Esophagus squamous epithelium (tissue), 4 donors: ENCODE measurements at regions not wholly inside any gene's neighbourhood (a gene's known extent, or its start where the extent isn't known, plus 50 kb on each side); places are given as distances from the start of the nearest gene placed in this dataset.

Experiments used
- CTCF ChIP-seq, 6 experiments: fragments of 450-650 bp in 4 of 6; fragments of 200-600 bp in 2 of 6; sonication (generic) in 2 of 6; IDR thresholded peaks; one replicate each; pipeline ENCODE4 v1.5.1; 2016 to 2019; ENCODE audit warnings: antibody characterized with exemption in 6 of 6, mild to moderate bottlenecking in 4 of 6, moderate library complexity in 4 of 6
- POLR2A ChIP-seq, 4 donors: fragments of 450-650 bp; IDR thresholded peaks; one replicate each; pipeline ENCODE4 v1.6.1; 2017; ENCODE audit warnings: antibody characterized with exemption in 4 of 4, mild to moderate bottlenecking in 4 of 4, moderate library complexity in 3 of 4

- TF ChIP-seq CTCF (IDR thresholded peaks at IDR 0.05) = no peak
- no peak for TF ChIP-seq POLR2A (IDR thresholded peaks at IDR 0.05)
Measured at GRCh38 chr3:36244728-36245127, 135.6 kb upstream of the STAC start.
